ENCODE measurements at regions not wholly inside any gene's neighbourhood (a gene's known extent, or its start where the extent isn't known, plus 50 kb on each side); places are given as distances from the start of the nearest gene placed in this dataset.

DNA sequence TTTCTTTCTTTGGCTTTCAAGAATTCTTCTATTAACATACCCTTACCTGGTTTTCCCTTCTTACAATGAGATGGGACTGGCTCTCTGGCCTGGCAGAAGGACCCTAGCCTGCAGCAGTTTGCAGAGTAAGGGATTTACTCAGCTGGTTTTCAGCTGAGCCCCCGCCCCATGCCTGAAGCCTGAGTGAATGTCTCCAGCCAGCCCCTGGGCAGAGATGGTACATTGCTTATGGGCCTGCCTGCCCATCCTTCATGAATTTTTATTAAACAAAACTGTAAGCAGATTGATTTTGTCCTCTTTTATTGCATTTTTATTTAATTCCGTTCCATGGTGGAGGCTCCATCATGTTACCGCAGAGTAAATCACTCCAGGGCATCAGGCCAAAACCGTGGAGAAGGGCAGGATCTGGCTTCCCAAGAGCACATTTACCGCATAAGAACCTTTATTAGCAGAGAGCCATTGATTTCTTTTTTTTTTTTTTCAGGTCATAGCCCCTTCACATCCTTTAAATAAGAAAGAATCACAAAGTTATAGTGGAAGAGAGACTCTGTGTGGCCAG lies 316.2 kb downstream of the DHX35 start:
- TF ChIP-seq, protein P1, sequence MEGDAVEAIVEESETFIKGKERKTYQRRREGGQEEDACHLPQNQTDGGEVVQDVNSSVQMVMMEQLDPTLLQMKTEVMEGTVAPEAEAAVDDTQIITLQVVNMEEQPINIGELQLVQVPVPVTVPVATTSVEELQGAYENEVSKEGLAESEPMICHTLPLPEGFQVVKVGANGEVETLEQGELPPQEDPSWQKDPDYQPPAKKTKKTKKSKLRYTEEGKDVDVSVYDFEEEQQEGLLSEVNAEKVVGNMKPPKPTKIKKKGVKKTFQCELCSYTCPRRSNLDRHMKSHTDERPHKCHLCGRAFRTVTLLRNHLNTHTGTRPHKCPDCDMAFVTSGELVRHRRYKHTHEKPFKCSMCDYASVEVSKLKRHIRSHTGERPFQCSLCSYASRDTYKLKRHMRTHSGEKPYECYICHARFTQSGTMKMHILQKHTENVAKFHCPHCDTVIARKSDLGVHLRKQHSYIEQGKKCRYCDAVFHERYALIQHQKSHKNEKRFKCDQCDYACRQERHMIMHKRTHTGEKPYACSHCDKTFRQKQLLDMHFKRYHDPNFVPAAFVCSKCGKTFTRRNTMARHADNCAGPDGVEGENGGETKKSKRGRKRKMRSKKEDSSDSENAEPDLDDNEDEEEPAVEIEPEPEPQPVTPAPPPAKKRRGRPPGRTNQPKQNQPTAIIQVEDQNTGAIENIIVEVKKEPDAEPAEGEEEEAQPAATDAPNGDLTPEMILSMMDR (IDR thresholded peaks at IDR 0.05; ENCODE audit: low read depth, low read length) = no peak
- TF ChIP-seq EZH2phosphoT487 (IDR thresholded peaks at IDR 0.05; ENCODE audit: low read depth) = no peak
